ENCODE measurements at regions not wholly inside any gene's neighbourhood (a gene's known extent, or its start where the extent isn't known, plus 50 kb on each side); places are given as distances from the start of the nearest gene placed in this dataset.

- WGBS (ENCODE audit: insufficient coverage): 69% methylated on average over 1 of the region's 2 CpGs
- ATAC-seq: no peak
- H3K36me3 Mint-ChIP-seq: no peaks in the 10 kb centered on the region
- H3K27ac Mint-ChIP-seq: no peak overlapping the region
- Histone ChIP-seq H3K27me3 (ENCODE audit: control insufficient read depth, insufficient read depth, low read length) (no peaks in the 10 kb centered on the region), H3K27ac (ENCODE audit: low read length) (no peak overlapping the region), H3K36me3 (ENCODE audit: control insufficient read depth, insufficient read depth, low read length) (no peaks in the 10 kb centered on the region), H3K4me3 (ENCODE audit: low read length) (no peak overlapping the region), H3K9me3 (ENCODE audit: control insufficient read depth, insufficient read depth, low read length) (no peaks in the 10 kb centered on the region), H3K4me1 (ENCODE audit: control insufficient read depth, insufficient read depth, low read length) (no peaks in the 10 kb centered on the region)
- H3K4me3 Mint-ChIP-seq: no peak overlapping the region
- no peak for DNase-seq
- H3K27me3 Mint-ChIP-seq (ENCODE audit: low read depth in 2 of 2): no peaks in the 10 kb centered on the region
- intact Hi-C loops (cut with micrococcal nuclease): no loop called here
- H3K4me1 Mint-ChIP-seq: no peaks in the 10 kb centered on the region
- H3K9me3 Mint-ChIP-seq: peaks cover 11 to 24% of the 10 kb centered on the region in 2 donors
- no peak for TF ChIP-seq CTCF (IDR thresholded peaks at IDR 0.05)
Observed at GRCh38 chr5:113950186-113950585, 411.7 kb upstream of the KCNN2 start.

- no peaks in the 10 kb centered on the region for H3K9me3 ChIP-seq (ENCODE audit: control insufficient read depth, insufficient read depth, low read length)
Observed at GRCh38 chr5:113965225-113965624, 396.6 kb upstream of the KCNN2 start.

GRCh38 chr5:113969901-113970300 is 392.0 kb upstream of the KCNN2 start:
- no peak overlapping the region for H3K27ac Mint-ChIP-seq
- H3K27ac ChIP-seq (ENCODE audit: low read length): no peak overlapping the region
- no peaks in the 10 kb centered on the region for H3K27me3 Mint-ChIP-seq (ENCODE audit: low read depth in 2 of 2)
- H3K4me1 ChIP-seq (ENCODE audit: control insufficient read depth, insufficient read depth, low read length): no peaks in the 10 kb centered on the region
- H3K4me1 Mint-ChIP-seq: no peaks in the 10 kb centered on the region
- H3K9me3 ChIP-seq (ENCODE audit: control insufficient read depth, insufficient read depth, low read length): no peaks in the 10 kb centered on the region
- ATAC-seq (no peak), DNase-seq (no peak)
- TF ChIP-seq CTCF (IDR thresholded peaks at IDR 0.05): no peak
- no peak overlapping the region for H3K4me3 ChIP-seq (ENCODE audit: low read length)
- no peaks in the 10 kb centered on the region for H3K36me3 ChIP-seq (ENCODE audit: control insufficient read depth, insufficient read depth, low read length)
- intact Hi-C loops (cut with micrococcal nuclease): no loop called here
- H3K27me3 ChIP-seq (ENCODE audit: control insufficient read depth, insufficient read depth, low read length): no peaks in the 10 kb centered on the region
- H3K4me3 Mint-ChIP-seq: no peak overlapping the region
- no peaks in the 10 kb centered on the region for H3K36me3 Mint-ChIP-seq
- H3K9me3 Mint-ChIP-seq: peaks cover 9 to 14% of the 10 kb centered on the region in 2 donors

More at GRCh38 chr5:113965225-113965624, 396.6 kb upstream of the KCNN2 start:
- Mint-ChIP-seq H3K27me3 (ENCODE audit: low read depth in 2 of 2) (no peaks in the 10 kb centered on the region), H3K9me3 (peaks cover 17 to 22% of the 10 kb centered on the region in 2 donors), H3K27ac (no peak overlapping the region), H3K4me1 (no peaks in the 10 kb centered on the region), H3K36me3 (no peaks in the 10 kb centered on the region), H3K4me3 (no peak overlapping the region)
- no peaks in the 10 kb centered on the region for H3K4me1 ChIP-seq (ENCODE audit: control insufficient read depth, insufficient read depth, low read length)
- no peak for TF ChIP-seq CTCF (IDR thresholded peaks at IDR 0.05)
- ATAC-seq: no peak
- no peak overlapping the region for H3K27ac ChIP-seq (ENCODE audit: low read length)
- no peaks in the 10 kb centered on the region for H3K27me3 ChIP-seq (ENCODE audit: control insufficient read depth, insufficient read depth, low read length)
- intact Hi-C loops (cut with micrococcal nuclease): no loop called here
- WGBS (ENCODE audit: insufficient coverage): 84% methylated on average over 3 of the region's 3 CpGs
- H3K4me3 ChIP-seq (ENCODE audit: low read length): no peak overlapping the region
- no peaks in the 10 kb centered on the region for H3K36me3 ChIP-seq (ENCODE audit: control insufficient read depth, insufficient read depth, low read length)
- no peak for DNase-seq

- WGBS (ENCODE audit: insufficient coverage): 90% methylated on average over 1 of the region's 1 CpG
- ATAC-seq (no peak), DNase-seq (no peak)
- Histone ChIP-seq H3K36me3 (ENCODE audit: control insufficient read depth, insufficient read depth, low read length) (no peaks in the 10 kb centered on the region), H3K4me1 (ENCODE audit: control insufficient read depth, insufficient read depth, low read length) (no peaks in the 10 kb centered on the region), H3K27me3 (ENCODE audit: control insufficient read depth, insufficient read depth, low read length) (no peaks in the 10 kb centered on the region), H3K9me3 (ENCODE audit: control insufficient read depth, insufficient read depth, low read length) (no peaks in the 10 kb centered on the region), H3K27ac (ENCODE audit: low read length) (no peak overlapping the region), H3K4me3 (ENCODE audit: low read length) (no peak overlapping the region)
- H3K4me1 Mint-ChIP-seq: no peaks in the 10 kb centered on the region
- TF ChIP-seq CTCF (IDR thresholded peaks at IDR 0.05): no peak
- H3K36me3 Mint-ChIP-seq: no peaks in the 10 kb centered on the region
- H3K27me3 Mint-ChIP-seq (ENCODE audit: low read depth in 2 of 2): no peaks in the 10 kb centered on the region
- no peak overlapping the region for H3K27ac Mint-ChIP-seq
- H3K4me3 Mint-ChIP-seq: no peak overlapping the region
- intact Hi-C loops (cut with micrococcal nuclease): no loop called here
- H3K9me3 Mint-ChIP-seq: peaks cover 11 to 14% of the 10 kb centered on the region in 2 donors
Observed at GRCh38 chr5:113971454-113971853, 390.4 kb upstream of the KCNN2 start.

Measured in natural killer cell (primary cell).